Panc1 (cell line): ENCODE measurements at regions not wholly inside any gene's neighbourhood (a gene's known extent, or its start where the extent isn't known, plus 50 kb on each side); places are given as distances from the start of the nearest gene placed in this dataset.

Source experiments
- ATAC-seq: fragments of 200-7000 bp; cut with Tn5 transposase; 2 replicates; pipeline ENCODE4 v1.9.1; 2020; ENCODE audit warnings: mild to moderate bottlenecking, moderate library complexity
- BruUV-seq: library from RNA; stranded (reverse); fragments of 400-500 nt; replicated peaks from 2 replicates; lab custom pipeline; 2021; lab: Mats Ljungman, UMichigan
- CTCF ChIA-PET: fragments of 300-600 bp; sonication (Branson Sonifier 250); formaldehyde crosslinking; loops from one replicate; lab custom pipeline; 2022; ENCODE audit warnings: antibody characterized with exemption; lab: Charles Lee
- POLR2A ChIA-PET: fragments of 300-600 bp; sonication (Branson Sonifier 250); formaldehyde crosslinking; loops from one replicate; lab custom pipeline; 2022; ENCODE audit warnings: antibody characterized with exemption; lab: Charles Lee
- DNase-seq: peaks from one replicate; pipeline ENCODE4 v3.0.0-alpha.2; 2010; ENCODE audit warnings: low read depth, low spot score
- H3K27ac ChIP-seq: 2 replicates; pipeline ENCODE4 v1.5.1; 2011; ENCODE audit warnings: mild to moderate bottlenecking, low read length, inconsistent platforms
- H3K27me3 ChIP-seq: fragments of 200-500 bp; sonication (Bioruptor generic); 2 replicates; pipeline ENCODE4 v1.6.0; 2014; ENCODE audit warnings: low read length, inconsistent platforms; ENCODE audit not compliant: control insufficient read depth, insufficient read depth
- H3K36me3 ChIP-seq: fragments of 200-500 bp; sonication (Bioruptor generic); 2 replicates; pipeline ENCODE4 v1.5.1; 2014; ENCODE audit warnings: inconsistent platforms, mild to moderate bottlenecking, low read length, moderate library complexity; ENCODE audit not compliant: control insufficient read depth, insufficient read depth
- H3K4me1 ChIP-seq: 2 replicates; pipeline ENCODE4 v1.5.1; 2011; ENCODE audit warnings: inconsistent platforms, mild to moderate bottlenecking, low read length, moderate library complexity; ENCODE audit not compliant: control insufficient read depth, insufficient read depth
- H3K4me3 ChIP-seq, 2 experiments: 2 replicates each; pipeline ENCODE4 v1.5.1; 2011 to 2012; ENCODE audit warnings: low read depth in 2 of 2, low read length in 2 of 2, mild to moderate bottlenecking in 2 of 2, inconsistent platforms in 1 of 2, moderate library complexity in 1 of 2
- H3K9me3 ChIP-seq: fragments of 200-500 bp; sonication (Bioruptor generic); 2 replicates; pipeline ENCODE4 v1.5.1; 2014; ENCODE audit warnings: low read depth, mild to moderate bottlenecking, inconsistent platforms, low read length, moderate library complexity; ENCODE audit not compliant: control insufficient read depth, insufficient read depth
- POLR2AphosphoS5 ChIP-seq: IDR thresholded peaks from 2 replicates; pipeline ENCODE4 v1.6.1; 2012; ENCODE audit warnings: mild to moderate bottlenecking, low read depth, low read length, moderate library complexity
- SIN3A ChIP-seq: IDR thresholded peaks from 2 replicates; pipeline ENCODE4 v1.6.1; 2012; ENCODE audit warnings: low read depth, mild to moderate bottlenecking, low read length, moderate library complexity, borderline replicate concordance; ENCODE audit not compliant: insufficient read depth
- TCF7L2 ChIP-seq: IDR thresholded peaks from 2 replicates; pipeline ENCODE4 v1.6.1; 2011; ENCODE audit warnings: mild to moderate bottlenecking, low read depth, low read length, inconsistent platforms
- in situ Hi-C: cut with HindIII; loops from 2 replicates; pipeline ENCODE4 v1.10.0; 2016; ENCODE audit warnings: low sequenced_read_pairs, low pct_unique_long_range_greater_than_20kb
- intact Hi-C: fragments of 100-400 bp; cut with micrococcal nuclease; formaldehyde crosslinking; loops from one replicate; pipeline ENCODE4 v1.10.0; 2022; ENCODE audit not compliant: unreplicated experiment
- TF ChIP-seq, protein P1 (sequence below), 2 experiments: IDR thresholded peaks; 2 replicates each; pipeline ENCODE4 v1.6.1; 2011 to 2012; ENCODE audit warnings: low read depth in 2 of 2, control low read depth in 1 of 2, low read length in 1 of 2, mild to moderate bottlenecking in 1 of 2, moderate library complexity in 1 of 2; ENCODE audit not compliant: insufficient read depth in 1 of 2
- TF ChIP-seq, protein P2 (sequence below): fragments of 450-650 bp; IDR thresholded peaks from 2 replicates; pipeline ENCODE4 v1.5.1; 2017; ENCODE audit warnings: mild to moderate bottlenecking

- Histone ChIP-seq H3K27ac (no peak overlapping the region), H3K4me1 (no peaks in the 10 kb centered on the region), H3K27me3 (no peaks in the 10 kb centered on the region), H3K9me3 (no peaks in the 10 kb centered on the region), H3K4me3 (no peak overlapping the region), H3K36me3 (no peaks in the 10 kb centered on the region)
- POLR2A ChIA-PET, result no interaction called here
- DNase-seq, result no peak
- no peak for ATAC-seq
- BruUV-seq, result no TSS peak
- CTCF ChIA-PET, result no interaction called here
- TF ChIP-seq SIN3A (no peak), POLR2AphosphoS5 (no peak), TCF7L2 (no peak)
- TF ChIP-seq, protein P1, sequence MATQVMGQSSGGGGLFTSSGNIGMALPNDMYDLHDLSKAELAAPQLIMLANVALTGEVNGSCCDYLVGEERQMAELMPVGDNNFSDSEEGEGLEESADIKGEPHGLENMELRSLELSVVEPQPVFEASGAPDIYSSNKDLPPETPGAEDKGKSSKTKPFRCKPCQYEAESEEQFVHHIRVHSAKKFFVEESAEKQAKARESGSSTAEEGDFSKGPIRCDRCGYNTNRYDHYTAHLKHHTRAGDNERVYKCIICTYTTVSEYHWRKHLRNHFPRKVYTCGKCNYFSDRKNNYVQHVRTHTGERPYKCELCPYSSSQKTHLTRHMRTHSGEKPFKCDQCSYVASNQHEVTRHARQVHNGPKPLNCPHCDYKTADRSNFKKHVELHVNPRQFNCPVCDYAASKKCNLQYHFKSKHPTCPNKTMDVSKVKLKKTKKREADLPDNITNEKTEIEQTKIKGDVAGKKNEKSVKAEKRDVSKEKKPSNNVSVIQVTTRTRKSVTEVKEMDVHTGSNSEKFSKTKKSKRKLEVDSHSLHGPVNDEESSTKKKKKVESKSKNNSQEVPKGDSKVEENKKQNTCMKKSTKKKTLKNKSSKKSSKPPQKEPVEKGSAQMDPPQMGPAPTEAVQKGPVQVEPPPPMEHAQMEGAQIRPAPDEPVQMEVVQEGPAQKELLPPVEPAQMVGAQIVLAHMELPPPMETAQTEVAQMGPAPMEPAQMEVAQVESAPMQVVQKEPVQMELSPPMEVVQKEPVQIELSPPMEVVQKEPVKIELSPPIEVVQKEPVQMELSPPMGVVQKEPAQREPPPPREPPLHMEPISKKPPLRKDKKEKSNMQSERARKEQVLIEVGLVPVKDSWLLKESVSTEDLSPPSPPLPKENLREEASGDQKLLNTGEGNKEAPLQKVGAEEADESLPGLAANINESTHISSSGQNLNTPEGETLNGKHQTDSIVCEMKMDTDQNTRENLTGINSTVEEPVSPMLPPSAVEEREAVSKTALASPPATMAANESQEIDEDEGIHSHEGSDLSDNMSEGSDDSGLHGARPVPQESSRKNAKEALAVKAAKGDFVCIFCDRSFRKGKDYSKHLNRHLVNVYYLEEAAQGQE (IDR thresholded peaks at IDR 0.05; ENCODE audit: insufficient read depth in 1 of 2, low read depth in 2 of 2, low read length in 1 of 2), result no peak
- TF ChIP-seq, protein P2, sequence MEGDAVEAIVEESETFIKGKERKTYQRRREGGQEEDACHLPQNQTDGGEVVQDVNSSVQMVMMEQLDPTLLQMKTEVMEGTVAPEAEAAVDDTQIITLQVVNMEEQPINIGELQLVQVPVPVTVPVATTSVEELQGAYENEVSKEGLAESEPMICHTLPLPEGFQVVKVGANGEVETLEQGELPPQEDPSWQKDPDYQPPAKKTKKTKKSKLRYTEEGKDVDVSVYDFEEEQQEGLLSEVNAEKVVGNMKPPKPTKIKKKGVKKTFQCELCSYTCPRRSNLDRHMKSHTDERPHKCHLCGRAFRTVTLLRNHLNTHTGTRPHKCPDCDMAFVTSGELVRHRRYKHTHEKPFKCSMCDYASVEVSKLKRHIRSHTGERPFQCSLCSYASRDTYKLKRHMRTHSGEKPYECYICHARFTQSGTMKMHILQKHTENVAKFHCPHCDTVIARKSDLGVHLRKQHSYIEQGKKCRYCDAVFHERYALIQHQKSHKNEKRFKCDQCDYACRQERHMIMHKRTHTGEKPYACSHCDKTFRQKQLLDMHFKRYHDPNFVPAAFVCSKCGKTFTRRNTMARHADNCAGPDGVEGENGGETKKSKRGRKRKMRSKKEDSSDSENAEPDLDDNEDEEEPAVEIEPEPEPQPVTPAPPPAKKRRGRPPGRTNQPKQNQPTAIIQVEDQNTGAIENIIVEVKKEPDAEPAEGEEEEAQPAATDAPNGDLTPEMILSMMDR, result no peak
- in situ Hi-C loops (no loop called here), intact Hi-C loops (no loop called here)
Measured at GRCh38 chr16:26898200-26898599, 168.5 kb upstream of the C16orf82 start.

DNA sequence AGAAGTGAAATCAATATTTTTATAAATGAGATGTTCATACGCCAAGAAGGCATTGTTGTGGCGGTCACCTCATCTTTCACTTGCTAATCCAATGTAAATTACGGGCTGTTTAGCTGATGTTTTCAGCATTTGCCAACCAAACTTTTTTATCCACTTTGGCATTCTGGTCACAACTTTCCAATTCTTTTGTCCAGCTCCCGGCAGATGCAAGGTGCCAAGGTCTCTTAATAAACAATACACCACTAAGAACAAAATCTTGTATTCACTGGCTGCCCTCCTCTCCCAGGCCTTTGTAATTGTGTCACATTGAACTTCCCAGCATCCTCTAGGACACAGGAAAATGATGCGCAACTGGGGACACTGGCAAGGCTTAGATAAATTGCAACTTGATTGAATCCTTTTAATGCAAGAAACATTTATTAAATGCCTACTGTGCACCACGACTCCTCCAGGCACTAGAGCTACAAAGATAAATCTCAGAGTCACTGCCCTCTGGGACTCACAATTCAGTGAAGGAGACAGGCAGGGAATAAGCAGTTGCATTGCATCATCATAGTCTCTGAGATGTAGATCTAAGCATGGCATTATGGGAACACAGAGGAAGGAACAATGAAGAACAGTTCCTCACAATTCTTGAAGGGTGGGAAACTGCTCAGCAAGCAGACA lies 165.4 kb upstream of the C16orf82 start:
- H3K9me3 ChIP-seq, result no peaks in the 10 kb centered on the region
- ChIA-PET POLR2A (no interaction called here), CTCF (no interaction called here)
- H3K4me1 ChIP-seq, result no peaks in the 10 kb centered on the region
- no peak for TF ChIP-seq POLR2AphosphoS5
- TF ChIP-seq, protein P1 (IDR thresholded peaks at IDR 0.05; ENCODE audit: insufficient read depth in 1 of 2, low read depth in 2 of 2, low read length in 1 of 2), result no peak
- TF ChIP-seq, protein P2, result no peak
- TF ChIP-seq SIN3A, result no peak
- no peak for TF ChIP-seq TCF7L2
- no peaks in the 10 kb centered on the region for H3K36me3 ChIP-seq
- DNase-seq (no peak), ATAC-seq (no peak)
- intact Hi-C loops, result no loop called here
- H3K27me3 ChIP-seq, result no peaks in the 10 kb centered on the region; the same call in 1 of the 2 replicates
- no peak overlapping the region for H3K27ac ChIP-seq
- H3K4me3 ChIP-seq, result no peak overlapping the region
- BruUV-seq, result no TSS peak
- in situ Hi-C loops, result no loop called here
